NB4 (cell line): ENCODE measurements at regions not wholly inside any gene's neighbourhood (a gene's known extent, or its start where the extent isn't known, plus 50 kb on each side); places are given as distances from the start of the nearest gene placed in this dataset.

ENCODE experiments used
- CTCF ChIP-seq: IDR thresholded peaks from one replicate; pipeline ENCODE4 v1.5.1; 2012; ENCODE audit warnings: low read depth, low read length
- MYC ChIP-seq: IDR thresholded peaks from 2 replicates; pipeline ENCODE4 v1.6.1; 2011; ENCODE audit warnings: low read depth, low read length
- POLR2A ChIP-seq: IDR thresholded peaks from 2 replicates; pipeline ENCODE4 v1.6.1; 2011; ENCODE audit warnings: mild to moderate bottlenecking; ENCODE audit not compliant: insufficient read length; ENCODE audit errors: extremely low read depth

- no peak for TF ChIP-seq CTCF
- TF ChIP-seq POLR2A = no peak
- no peak for TF ChIP-seq MYC
Measured at GRCh38 chr18:52216666-52217065, 123.3 kb upstream of the DCC start.
